Suppressor macrophage treated with lipopolysaccharide for 1 hour (primary cell): ENCODE measurements at regions not wholly inside any gene's neighbourhood (a gene's known extent, or its start where the extent isn't known, plus 50 kb on each side); places are given as distances from the start of the nearest gene placed in this dataset.
"Not testable (repeated sequence)": the region's sequence is repeated elsewhere in the genome, so short reads cannot be mapped to it uniquely, and the experiment has no call there.

Experiments
- DNase-seq, 3 donors: peaks; one replicate each; pipeline ENCODE4 v3.0.0-alpha.2; 2020 to 2022

- DNase-seq: no peak
Observed at GRCh38 chr13:63551731-63552130, 2136.1 kb upstream of the PCDH20 start.

GRCh38 chr13:63546524-63546923 lies 2130.9 kb upstream of the PCDH20 start:
- DNase-seq: no peak

- no peak for DNase-seq
Observed at GRCh38 chr13:63542770-63543169, 2127.1 kb upstream of the PCDH20 start.

- DNase-seq: no peak
Observed at GRCh38 chr13:63541336-63541735, 2125.7 kb upstream of the PCDH20 start.

DNA sequence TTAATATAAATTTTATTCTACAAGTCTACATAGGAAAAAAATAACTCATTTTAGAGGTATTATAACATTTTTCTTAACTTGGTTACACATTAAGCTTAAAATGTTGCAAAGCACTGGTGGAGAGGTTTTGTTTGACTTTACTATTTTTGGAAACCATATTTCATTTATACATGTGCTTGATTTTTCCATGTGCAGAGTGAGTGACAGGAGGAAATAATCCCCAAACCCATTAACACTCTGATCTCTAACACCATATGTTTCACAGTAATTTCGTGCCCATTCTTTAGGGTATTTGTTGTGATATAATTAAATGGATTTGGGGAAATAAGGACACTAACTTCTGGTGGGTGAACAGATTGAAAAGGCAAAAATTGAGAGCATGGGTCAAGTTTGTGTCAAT lies 2124.4 kb upstream of the PCDH20 start:
- DNase-seq: no peak

- no peak for DNase-seq
Observed at GRCh38 chr13:63517371-63517770, 2101.7 kb upstream of the PCDH20 start.

- no peak for DNase-seq
Observed at GRCh38 chr13:63516124-63516523, 2100.5 kb upstream of the PCDH20 start.

GRCh38 chr13:63514886-63515285 lies 2099.2 kb upstream of the PCDH20 start:
- DNase-seq: no peak

- no peak for DNase-seq
Observed at GRCh38 chr13:63512095-63512494, 2096.4 kb upstream of the PCDH20 start.

DNA sequence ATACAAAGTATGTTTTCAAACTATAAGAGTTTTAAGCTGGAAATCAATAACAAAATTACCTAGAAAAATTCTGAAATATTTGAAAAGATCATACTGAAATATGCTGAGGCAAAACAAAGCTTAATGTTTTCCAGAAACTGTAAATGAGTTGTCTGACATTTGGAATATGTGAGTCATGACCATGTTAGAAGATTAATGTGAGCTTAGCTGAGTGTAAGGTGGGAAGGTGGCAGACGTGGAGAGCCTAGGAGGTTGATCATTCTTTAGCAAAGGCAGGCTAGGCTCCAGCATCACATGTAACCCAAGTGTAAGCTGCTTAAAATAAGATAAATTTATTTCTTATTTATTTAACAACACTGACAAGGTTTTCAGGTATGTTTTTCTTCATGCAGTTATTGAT lies 2086.1 kb upstream of the PCDH20 start:
- DNase-seq: no peak

- no peak for DNase-seq
Observed at GRCh38 chr13:63497601-63498000, 2082.0 kb upstream of the PCDH20 start.

DNA sequence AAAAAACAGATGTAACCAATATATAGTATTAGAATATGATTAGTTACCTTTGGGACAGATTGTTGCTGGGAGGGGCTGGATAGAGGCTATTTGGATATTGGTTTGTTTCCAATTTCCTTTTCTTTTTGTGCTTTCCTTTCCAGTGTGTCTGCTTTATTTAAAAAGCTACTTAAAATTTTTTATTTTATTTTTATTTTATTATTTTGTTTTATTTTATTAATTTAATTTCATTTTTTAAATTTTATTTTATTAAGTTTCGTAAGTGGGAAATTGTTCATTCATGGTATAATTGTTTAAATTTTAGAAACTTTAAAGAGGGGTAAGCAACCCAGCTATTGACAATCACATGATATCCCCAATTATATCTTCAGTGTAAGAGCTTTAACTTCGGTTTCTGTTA lies 2077.0 kb upstream of the PCDH20 start:
- no peak for DNase-seq

- no peak for DNase-seq
Observed at GRCh38 chr13:63490149-63490548, 2074.5 kb upstream of the PCDH20 start.

DNA sequence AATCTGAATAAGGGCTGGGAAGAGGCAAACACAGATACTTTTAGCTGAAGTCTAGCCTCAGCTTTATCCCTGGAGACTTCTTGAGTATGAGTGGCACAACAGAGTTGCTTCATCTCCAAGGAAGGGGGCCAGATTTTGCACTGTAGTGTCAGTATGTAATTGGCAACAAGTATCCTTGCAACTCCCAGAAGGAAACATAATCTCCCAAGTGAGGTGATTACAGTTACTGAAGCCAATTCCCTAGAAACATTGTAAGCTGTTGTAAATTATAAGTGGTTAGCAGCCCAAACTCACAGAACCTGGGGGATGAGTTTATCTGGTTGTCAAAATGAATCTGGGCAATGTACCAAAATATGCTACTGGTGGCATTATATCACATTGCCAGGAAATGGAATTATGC lies 2065.7 kb upstream of the PCDH20 start:
- no peak for DNase-seq

DNA sequence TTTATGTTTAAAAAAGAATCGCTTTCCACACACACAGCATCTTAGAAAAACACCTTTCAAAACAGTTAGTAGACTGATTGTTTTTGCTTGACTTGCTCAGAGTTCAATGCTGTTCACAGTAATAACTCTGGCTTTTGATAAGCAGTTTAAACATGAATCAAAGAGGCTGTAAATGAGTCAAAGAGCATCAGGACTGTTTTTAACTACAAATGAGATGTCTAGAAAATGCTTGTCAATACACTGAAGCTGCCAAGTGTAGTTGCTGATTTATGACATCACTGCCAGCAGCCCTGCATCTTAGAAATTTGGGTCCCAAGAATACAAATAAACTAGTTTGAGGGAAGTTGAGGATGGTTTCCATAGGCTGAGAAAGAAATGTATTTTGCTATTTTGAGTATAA lies 2057.1 kb upstream of the PCDH20 start:
- DNase-seq: no peak

GRCh38 chr13:63463782-63464610 lies 2048.3 kb upstream of the PCDH20 start:
- DNase-seq: no peak

- DNase-seq: no peak
Observed at GRCh38 chr13:63460462-63461090, 2044.9 kb upstream of the PCDH20 start.

- no peak for DNase-seq
Observed at GRCh38 chr13:63457186-63457585, 2041.5 kb upstream of the PCDH20 start.

DNA sequence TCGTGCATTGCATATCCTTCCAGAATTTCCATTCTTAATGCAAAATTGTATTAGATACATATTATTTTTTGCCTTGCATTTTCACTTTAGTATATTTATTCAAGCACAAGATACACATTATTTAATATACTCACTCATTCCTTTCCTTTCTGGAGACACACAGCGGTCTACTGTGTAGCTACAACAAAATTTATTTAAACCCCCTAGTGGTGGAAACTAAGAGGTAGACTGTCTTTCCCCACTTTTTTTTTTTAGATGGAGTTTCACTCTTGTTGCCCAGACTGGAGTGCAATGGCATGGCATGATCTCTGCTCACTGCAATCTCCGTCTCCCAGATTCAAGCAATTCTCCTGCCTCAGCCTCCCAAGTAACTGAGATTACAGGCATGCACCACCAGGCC lies 2040.3 kb upstream of the PCDH20 start:
- DNase-seq: no peak

DNA sequence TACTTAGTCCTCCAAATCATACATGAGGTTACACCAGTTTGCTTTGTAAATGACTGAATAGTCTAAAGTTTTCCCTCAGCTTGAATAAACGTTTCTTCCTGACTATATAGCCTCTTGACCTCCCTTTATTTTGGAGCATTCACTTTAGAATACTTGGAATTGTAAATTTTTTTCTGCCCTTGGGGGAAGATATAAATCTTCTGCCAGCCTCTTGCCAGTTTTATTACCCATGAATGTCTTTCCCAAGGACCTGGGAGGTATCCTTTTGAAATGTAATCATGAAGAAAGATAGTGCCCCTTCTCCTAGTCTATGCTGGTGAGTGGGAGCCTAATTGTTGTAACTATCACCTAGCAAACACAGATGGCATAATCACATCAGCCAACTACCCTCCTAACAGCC lies 2033.9 kb upstream of the PCDH20 start:
- no peak for DNase-seq

GRCh38 chr13:63448692-63449091 lies 2033.0 kb upstream of the PCDH20 start:
- DNase-seq: no peak

DNA sequence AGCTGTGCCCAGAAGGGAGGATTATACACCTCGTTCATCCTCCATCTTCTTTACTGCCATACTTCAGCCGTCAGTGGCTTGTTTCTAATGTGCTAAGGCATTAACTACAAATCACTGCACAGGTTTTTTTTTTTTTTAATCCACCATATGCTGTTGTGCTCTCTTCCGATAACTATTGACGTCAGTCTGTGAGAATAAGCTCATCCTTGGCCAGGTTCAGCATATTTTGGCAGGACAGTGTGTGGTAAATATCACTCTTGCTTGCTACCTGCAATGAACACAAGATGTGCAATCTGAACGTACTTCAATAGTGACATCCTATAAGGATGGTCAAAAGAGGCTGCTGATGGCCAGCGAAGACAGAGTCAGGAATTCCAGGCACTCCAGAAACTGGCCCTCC lies 2030.7 kb upstream of the PCDH20 start:
- DNase-seq: no peak

- DNase-seq: not testable (repeated sequence)
Observed at GRCh38 chr13:63444225-63444624, 2028.6 kb upstream of the PCDH20 start.

DNA sequence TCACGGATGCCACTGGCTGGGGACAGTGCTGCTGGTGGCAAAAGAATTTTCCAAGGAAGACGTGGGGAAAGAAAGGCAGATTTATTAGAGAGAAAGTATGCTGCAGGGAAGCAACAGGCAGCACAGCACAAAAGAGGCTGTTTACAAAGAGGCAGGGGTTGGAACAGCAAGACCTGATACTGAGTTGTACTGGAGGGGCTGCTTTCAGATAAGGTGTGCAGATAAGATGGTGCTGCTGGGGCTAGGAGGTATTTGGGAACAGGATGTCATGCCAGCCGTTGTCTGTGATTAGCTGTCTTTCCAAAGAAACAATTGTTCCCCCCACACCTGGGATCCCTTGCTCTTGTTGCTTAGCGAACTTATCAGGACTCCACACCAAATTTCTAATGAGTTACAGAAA lies 2023.3 kb upstream of the PCDH20 start:
- DNase-seq: no peak

GRCh38 chr13:63436325-63436668 lies 2020.6 kb upstream of the PCDH20 start:
- no peak for DNase-seq
